GM23338 (cell line): ENCODE measurements at regions not wholly inside any gene's neighbourhood (a gene's known extent, or its start where the extent isn't known, plus 50 kb on each side); places are given as distances from the start of the nearest gene placed in this dataset.

Source experiments
- ATAC-seq: fragments of 200-7000 bp; cut with Tn5 transposase; 3 replicates; pipeline ENCODE4 v1.9.1; 2020
- DNase-seq: peaks from one replicate; pipeline ENCODE4 v3.0.0-alpha.2; 2015; ENCODE audit warnings: low spot score
- H2AFZ ChIP-seq: fragments of 200-600 bp; sonication (generic); 2 replicates; pipeline ENCODE4 v1.8.0; 2016; ENCODE audit warnings: antibody characterized with exemption, mild to moderate bottlenecking, moderate library complexity
- H3F3A ChIP-seq: fragments of 200-600 bp; sonication (generic); replicated peaks from 2 replicates; pipeline ENCODE4 v1.8.0; 2017; ENCODE audit warnings: antibody characterized with exemption, mixed run types, low read depth
- H3K27ac ChIP-seq: fragments of 200-600 bp; sonication (generic); 2 replicates; pipeline ENCODE4 v1.6.1; 2016; ENCODE audit warnings: low read depth
- H3K27me3 ChIP-seq: fragments of 200-600 bp; sonication (generic); 2 replicates; pipeline ENCODE4 v1.8.0; 2016; ENCODE audit warnings: mild to moderate bottlenecking, mixed run types, moderate library complexity; ENCODE audit not compliant: insufficient read depth
- H3K36me3 ChIP-seq: fragments of 200-600 bp; sonication (generic); 2 replicates; pipeline ENCODE4 v1.8.0; 2016; ENCODE audit warnings: mild to moderate bottlenecking; ENCODE audit not compliant: insufficient read depth
- H3K4me1 ChIP-seq: fragments of 200-600 bp; sonication (generic); 2 replicates; pipeline ENCODE4 v1.8.0; 2016; ENCODE audit warnings: mild to moderate bottlenecking, moderate library complexity; ENCODE audit not compliant: insufficient read depth
- H3K4me2 ChIP-seq: fragments of 200-600 bp; sonication (generic); 2 replicates; pipeline ENCODE4 v1.7.1; 2017; ENCODE audit warnings: mixed run types
- H3K4me3 ChIP-seq: fragments of 200-600 bp; sonication (generic); 2 replicates; pipeline ENCODE4 v1.6.1; 2016; ENCODE audit warnings: mixed run types
- H3K79me2 ChIP-seq: fragments of 200-600 bp; sonication (generic); replicated peaks from 2 replicates; pipeline ENCODE4 v1.8.0; 2017; ENCODE audit warnings: mild to moderate bottlenecking; ENCODE audit not compliant: insufficient read depth
- H3K9me2 ChIP-seq: fragments of 200-600 bp; sonication (generic); 2 replicates; pipeline ENCODE4 v1.8.0; 2017; ENCODE audit not compliant: insufficient read depth
- H4K20me1 ChIP-seq: fragments of 200-600 bp; sonication (generic); replicated peaks from 2 replicates; pipeline ENCODE4 v1.8.0; 2017; ENCODE audit warnings: mild to moderate bottlenecking; ENCODE audit not compliant: insufficient read depth
- H3K27ac Mint-ChIP-seq: 2 replicates; pipeline ENCODE4 v1.8.0; 2020; ENCODE audit warnings: inconsistent platforms, mild to moderate bottlenecking, moderate library complexity, mixed read lengths
- H3K27me3 Mint-ChIP-seq: 3 replicates; pipeline ENCODE4 v1.8.0; 2022; ENCODE audit warnings: low read depth, mild to moderate bottlenecking, moderate library complexity, mixed read lengths, inconsistent platforms; ENCODE audit not compliant: insufficient read depth, poor library complexity
- H3K36me3 Mint-ChIP-seq: 3 replicates; pipeline ENCODE4 v1.8.0; 2021; ENCODE audit warnings: low read depth, mild to moderate bottlenecking, inconsistent platforms, moderate library complexity, mixed read lengths
- H3K4me1 Mint-ChIP-seq: 3 replicates; pipeline ENCODE4 v1.8.0; 2020; ENCODE audit warnings: mild to moderate bottlenecking, inconsistent platforms, mixed read lengths
- H3K4me3 Mint-ChIP-seq: 3 replicates; pipeline ENCODE4 v1.8.0; 2021; ENCODE audit warnings: moderate library complexity, mild to moderate bottlenecking, inconsistent platforms, mixed read lengths
- H3K9me3 Mint-ChIP-seq: 3 replicates; pipeline ENCODE4 v1.8.0; 2020; ENCODE audit warnings: moderate library complexity, mild to moderate bottlenecking, inconsistent platforms, mixed read lengths
- EZH2phosphoT487 ChIP-seq: fragments of 200-600 bp; sonication (generic); IDR thresholded peaks from one replicate; pipeline ENCODE4 v1.8.1; 2018; ENCODE audit warnings: antibody characterized with exemption; ENCODE audit not compliant: unreplicated experiment
- JUNB ChIP-seq: IDR thresholded peaks from one replicate; pipeline ENCODE4 v1.6.1; 2016; ENCODE audit warnings: antibody characterized with exemption; ENCODE audit not compliant: unreplicated experiment
- NANOG ChIP-seq: IDR thresholded peaks from 2 replicates; pipeline ENCODE4 v1.6.1; 2016; ENCODE audit warnings: antibody characterized with exemption, borderline replicate concordance
- ZNF331 ChIP-seq: fragments of 250-450 bp; sonication (Bioruptor Pico); IDR thresholded peaks from 2 replicates; pipeline ENCODE4 v1.5.0; 2020; ENCODE audit warnings: low read depth, mild to moderate bottlenecking, moderate library complexity
- TF ChIP-seq, protein P1 (sequence below): fragments of 250-450 bp; sonication (Bioruptor Pico); IDR thresholded peaks from 2 replicates; pipeline ENCODE4 v1.5.0; 2020; ENCODE audit warnings: mild to moderate bottlenecking, moderate library complexity
- TF ChIP-seq, protein P2 (sequence below): IDR thresholded peaks from one replicate; pipeline ENCODE4 v1.6.1; 2018; ENCODE audit warnings: antibody characterized with exemption; ENCODE audit not compliant: unreplicated experiment
- TF ChIP-seq, protein P3 (sequence below): IDR thresholded peaks from 2 replicates; pipeline ENCODE4 v1.6.1; 2016; ENCODE audit warnings: antibody characterized with exemption

DNA sequence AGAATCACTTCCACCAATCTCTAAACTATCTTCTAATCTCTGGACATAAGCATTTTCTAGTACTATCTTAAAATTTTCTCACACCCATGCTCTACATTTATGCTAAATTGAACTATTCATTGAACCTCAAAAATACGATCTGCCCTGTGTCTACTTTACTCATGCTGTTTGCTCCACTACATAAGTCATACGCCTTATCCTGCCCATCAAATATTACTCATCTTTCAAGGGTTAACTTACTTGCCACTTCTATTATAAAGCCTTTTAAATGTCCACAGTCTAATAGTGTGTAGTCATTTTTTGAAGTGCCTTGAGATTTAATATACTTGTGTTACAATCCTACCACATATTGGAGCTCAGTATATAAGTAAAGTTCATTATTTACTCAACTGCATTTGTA is 727.7 kb upstream of the SLIT2 start (continued):
- TF ChIP-seq, protein P1, sequence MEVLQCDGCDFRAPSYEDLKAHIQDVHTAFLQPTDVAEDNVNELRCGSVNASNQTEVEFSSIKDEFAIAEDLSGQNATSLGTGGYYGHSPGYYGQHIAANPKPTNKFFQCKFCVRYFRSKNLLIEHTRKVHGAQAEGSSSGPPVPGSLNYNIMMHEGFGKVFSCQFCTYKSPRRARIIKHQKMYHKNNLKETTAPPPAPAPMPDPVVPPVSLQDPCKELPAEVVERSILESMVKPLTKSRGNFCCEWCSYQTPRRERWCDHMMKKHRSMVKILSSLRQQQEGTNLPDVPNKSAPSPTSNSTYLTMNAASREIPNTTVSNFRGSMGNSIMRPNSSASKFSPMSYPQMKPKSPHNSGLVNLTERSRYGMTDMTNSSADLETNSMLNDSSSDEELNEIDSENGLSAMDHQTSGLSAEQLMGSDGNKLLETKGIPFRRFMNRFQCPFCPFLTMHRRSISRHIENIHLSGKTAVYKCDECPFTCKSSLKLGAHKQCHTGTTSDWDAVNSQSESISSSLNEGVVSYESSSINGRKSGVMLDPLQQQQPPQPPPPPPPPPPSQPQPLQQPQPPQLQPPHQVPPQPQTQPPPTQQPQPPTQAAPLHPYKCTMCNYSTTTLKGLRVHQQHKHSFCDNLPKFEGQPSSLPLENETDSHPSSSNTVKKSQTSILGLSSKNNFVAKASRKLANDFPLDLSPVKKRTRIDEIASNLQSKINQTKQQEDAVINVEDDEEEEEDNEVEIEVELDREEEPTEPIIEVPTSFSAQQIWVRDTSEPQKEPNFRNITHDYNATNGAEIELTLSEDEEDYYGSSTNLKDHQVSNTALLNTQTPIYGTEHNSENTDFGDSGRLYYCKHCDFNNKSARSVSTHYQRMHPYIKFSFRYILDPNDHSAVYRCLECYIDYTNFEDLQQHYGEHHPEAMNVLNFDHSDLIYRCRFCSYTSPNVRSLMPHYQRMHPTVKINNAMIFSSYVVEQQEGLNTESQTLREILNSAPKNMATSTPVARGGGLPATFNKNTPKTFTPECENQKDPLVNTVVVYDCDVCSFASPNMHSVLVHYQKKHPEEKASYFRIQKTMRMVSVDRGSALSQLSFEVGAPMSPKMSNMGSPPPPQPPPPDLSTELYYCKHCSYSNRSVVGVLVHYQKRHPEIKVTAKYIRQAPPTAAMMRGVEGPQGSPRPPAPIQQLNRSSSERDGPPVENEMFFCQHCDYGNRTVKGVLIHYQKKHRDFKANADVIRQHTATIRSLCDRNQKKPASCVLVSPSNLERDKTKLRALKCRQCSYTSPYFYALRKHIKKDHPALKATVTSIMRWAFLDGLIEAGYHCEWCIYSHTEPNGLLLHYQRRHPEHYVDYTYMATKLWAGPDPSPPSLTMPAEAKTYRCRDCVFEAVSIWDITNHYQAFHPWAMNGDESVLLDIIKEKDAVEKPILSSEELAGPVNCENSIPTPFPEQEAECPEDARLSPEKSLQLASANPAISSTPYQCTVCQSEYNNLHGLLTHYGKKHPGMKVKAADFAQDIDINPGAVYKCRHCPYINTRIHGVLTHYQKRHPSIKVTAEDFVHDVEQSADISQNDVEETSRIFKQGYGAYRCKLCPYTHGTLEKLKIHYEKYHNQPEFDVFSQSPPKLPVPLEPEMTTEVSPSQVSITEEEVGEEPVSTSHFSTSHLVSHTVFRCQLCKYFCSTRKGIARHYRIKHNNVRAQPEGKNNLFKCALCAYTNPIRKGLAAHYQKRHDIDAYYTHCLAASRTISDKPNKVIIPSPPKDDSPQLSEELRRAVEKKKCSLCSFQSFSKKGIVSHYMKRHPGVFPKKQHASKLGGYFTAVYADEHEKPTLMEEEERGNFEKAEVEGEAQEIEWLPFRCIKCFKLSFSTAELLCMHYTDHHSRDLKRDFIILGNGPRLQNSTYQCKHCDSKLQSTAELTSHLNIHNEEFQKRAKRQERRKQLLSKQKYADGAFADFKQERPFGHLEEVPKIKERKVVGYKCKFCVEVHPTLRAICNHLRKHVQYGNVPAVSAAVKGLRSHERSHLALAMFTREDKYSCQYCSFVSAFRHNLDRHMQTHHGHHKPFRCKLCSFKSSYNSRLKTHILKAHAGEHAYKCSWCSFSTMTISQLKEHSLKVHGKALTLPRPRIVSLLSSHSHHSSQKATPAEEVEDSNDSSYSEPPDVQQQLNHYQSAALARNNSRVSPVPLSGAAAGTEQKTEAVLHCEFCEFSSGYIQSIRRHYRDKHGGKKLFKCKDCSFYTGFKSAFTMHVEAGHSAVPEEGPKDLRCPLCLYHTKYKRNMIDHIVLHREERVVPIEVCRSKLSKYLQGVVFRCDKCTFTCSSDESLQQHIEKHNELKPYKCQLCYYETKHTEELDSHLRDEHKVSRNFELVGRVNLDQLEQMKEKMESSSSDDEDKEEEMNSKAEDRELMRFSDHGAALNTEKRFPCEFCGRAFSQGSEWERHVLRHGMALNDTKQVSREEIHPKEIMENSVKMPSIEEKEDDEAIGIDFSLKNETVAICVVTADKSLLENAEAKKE (CRISPR knock-in tag) = no peak
- no peak for TF ChIP-seq EZH2phosphoT487
- TF ChIP-seq, protein P2, sequence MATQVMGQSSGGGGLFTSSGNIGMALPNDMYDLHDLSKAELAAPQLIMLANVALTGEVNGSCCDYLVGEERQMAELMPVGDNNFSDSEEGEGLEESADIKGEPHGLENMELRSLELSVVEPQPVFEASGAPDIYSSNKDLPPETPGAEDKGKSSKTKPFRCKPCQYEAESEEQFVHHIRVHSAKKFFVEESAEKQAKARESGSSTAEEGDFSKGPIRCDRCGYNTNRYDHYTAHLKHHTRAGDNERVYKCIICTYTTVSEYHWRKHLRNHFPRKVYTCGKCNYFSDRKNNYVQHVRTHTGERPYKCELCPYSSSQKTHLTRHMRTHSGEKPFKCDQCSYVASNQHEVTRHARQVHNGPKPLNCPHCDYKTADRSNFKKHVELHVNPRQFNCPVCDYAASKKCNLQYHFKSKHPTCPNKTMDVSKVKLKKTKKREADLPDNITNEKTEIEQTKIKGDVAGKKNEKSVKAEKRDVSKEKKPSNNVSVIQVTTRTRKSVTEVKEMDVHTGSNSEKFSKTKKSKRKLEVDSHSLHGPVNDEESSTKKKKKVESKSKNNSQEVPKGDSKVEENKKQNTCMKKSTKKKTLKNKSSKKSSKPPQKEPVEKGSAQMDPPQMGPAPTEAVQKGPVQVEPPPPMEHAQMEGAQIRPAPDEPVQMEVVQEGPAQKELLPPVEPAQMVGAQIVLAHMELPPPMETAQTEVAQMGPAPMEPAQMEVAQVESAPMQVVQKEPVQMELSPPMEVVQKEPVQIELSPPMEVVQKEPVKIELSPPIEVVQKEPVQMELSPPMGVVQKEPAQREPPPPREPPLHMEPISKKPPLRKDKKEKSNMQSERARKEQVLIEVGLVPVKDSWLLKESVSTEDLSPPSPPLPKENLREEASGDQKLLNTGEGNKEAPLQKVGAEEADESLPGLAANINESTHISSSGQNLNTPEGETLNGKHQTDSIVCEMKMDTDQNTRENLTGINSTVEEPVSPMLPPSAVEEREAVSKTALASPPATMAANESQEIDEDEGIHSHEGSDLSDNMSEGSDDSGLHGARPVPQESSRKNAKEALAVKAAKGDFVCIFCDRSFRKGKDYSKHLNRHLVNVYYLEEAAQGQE = no peak
- TF ChIP-seq JUNB = no peak
- TF ChIP-seq NANOG = no peak
- TF ChIP-seq ZNF331 = no peak

DNA sequence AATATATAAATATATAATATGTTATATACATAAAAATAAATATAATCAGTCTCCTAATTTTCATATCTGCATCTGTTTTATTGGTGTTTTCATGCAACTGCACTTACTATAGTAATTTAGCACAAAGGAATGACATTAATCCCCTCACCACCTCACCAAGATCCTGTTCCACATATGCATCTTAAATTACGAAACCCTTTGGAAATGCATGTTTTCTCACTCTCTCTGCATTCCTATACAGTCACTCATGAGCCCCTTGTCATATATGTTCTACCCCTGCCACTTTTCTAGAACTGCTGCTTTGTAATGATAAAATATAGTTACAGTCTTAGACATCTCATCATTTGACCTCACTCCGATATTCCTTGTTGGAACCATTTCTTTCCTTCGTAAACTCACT is 728.7 kb upstream of the SLIT2 start:
- Histone ChIP-seq H3F3A (no peaks in the 10 kb centered on the region), H3K36me3 (no peaks in the 10 kb centered on the region), H3K4me3 (no peak overlapping the region), H3K27me3 (no peaks in the 10 kb centered on the region), H3K79me2 (no peaks in the 10 kb centered on the region), H2AFZ (no peak overlapping the region), H3K4me2 (no peak overlapping the region), H4K20me1 (no peaks in the 10 kb centered on the region), H3K27ac (no peak overlapping the region), H3K4me1 (no peaks in the 10 kb centered on the region), H3K9me2 (no peaks in the 10 kb centered on the region)
- H3K9me3 Mint-ChIP-seq = no peaks in the 10 kb centered on the region; the same call in 2 of the 3 replicates
- no peaks in the 10 kb centered on the region for H3K27me3 Mint-ChIP-seq
- TF ChIP-seq, protein P3, sequence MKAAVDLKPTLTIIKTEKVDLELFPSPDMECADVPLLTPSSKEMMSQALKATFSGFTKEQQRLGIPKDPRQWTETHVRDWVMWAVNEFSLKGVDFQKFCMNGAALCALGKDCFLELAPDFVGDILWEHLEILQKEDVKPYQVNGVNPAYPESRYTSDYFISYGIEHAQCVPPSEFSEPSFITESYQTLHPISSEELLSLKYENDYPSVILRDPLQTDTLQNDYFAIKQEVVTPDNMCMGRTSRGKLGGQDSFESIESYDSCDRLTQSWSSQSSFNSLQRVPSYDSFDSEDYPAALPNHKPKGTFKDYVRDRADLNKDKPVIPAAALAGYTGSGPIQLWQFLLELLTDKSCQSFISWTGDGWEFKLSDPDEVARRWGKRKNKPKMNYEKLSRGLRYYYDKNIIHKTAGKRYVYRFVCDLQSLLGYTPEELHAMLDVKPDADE = no peak
- no peak overlapping the region for H3K4me3 Mint-ChIP-seq
- ATAC-seq (no peak), DNase-seq (no peak)
- H3K36me3 Mint-ChIP-seq = no peaks in the 10 kb centered on the region
- H3K27ac Mint-ChIP-seq = no peak overlapping the region
- H3K4me1 Mint-ChIP-seq = no peaks in the 10 kb centered on the region
